HG02970 (cell line): ENCODE measurements at regions not wholly inside any gene's neighbourhood (a gene's known extent, or its start where the extent isn't known, plus 50 kb on each side); places are given as distances from the start of the nearest gene placed in this dataset.
A peak's percentile ranks its signal among the peaks of the same experiment; 100 is the strongest.

Source experiments
- ATAC-seq: cut with Tn5 transposase; IDR thresholded peaks from one replicate; pipeline ENCODE4 v1.9.1; 2021; ENCODE audit warnings: mild to moderate bottlenecking, moderate library complexity, moderate number of reproducible peaks; ENCODE audit not compliant: unreplicated experiment, low FRiP score

- ATAC-seq, result no peak
Observed at GRCh38 chr3:176807938-176808337, 389.3 kb downstream of the TBL1XR1 start.

GRCh38 chr3:176799675-176800074 lies 397.6 kb downstream of the TBL1XR1 start:
- ATAC-seq, result no peak

- ATAC-seq, result no peak
Observed at GRCh38 chr3:176798680-176799079, 398.6 kb downstream of the TBL1XR1 start.

GRCh38 chr3:176796371-176796770 lies 400.9 kb downstream of the TBL1XR1 start:
- no peak for ATAC-seq

GRCh38 chr3:176795891-176796290 lies 401.4 kb downstream of the TBL1XR1 start:
- no peak for ATAC-seq

- ATAC-seq, result no peak
Observed at GRCh38 chr3:176794406-176794805, 402.9 kb downstream of the TBL1XR1 start.

- ATAC-seq, result no peak
Observed at GRCh38 chr3:176789947-176790346, 407.3 kb downstream of the TBL1XR1 start.

GRCh38 chr3:176789281-176789705 lies 408.0 kb downstream of the TBL1XR1 start:
- ATAC-seq, result no peak

- no peak for ATAC-seq
Observed at GRCh38 chr3:176787506-176787905, 409.8 kb downstream of the TBL1XR1 start.

- no peak for ATAC-seq
Observed at GRCh38 chr3:176785171-176785570, 412.1 kb downstream of the TBL1XR1 start.

- ATAC-seq, result no peak
Observed at GRCh38 chr3:176780766-176781165, 416.5 kb downstream of the TBL1XR1 start.

- no peak for ATAC-seq
Observed at GRCh38 chr3:176776622-176777175, 420.6 kb downstream of the TBL1XR1 start.

- no peak for ATAC-seq
Observed at GRCh38 chr3:176769547-176770190, 427.6 kb downstream of the TBL1XR1 start.

GRCh38 chr3:176767385-176767784 lies 429.9 kb downstream of the TBL1XR1 start:
- peak; percentile 63 for ATAC-seq

GRCh38 chr3:176766862-176767261 lies 430.4 kb downstream of the TBL1XR1 start:
- no peak for ATAC-seq

GRCh38 chr3:176765382-176765900 lies 431.8 kb downstream of the TBL1XR1 start:
- ATAC-seq, result no peak

GRCh38 chr3:176759815-176760506 lies 437.3 kb downstream of the TBL1XR1 start:
- ATAC-seq, result no peak

GRCh38 chr3:176757429-176757828 lies 439.9 kb downstream of the TBL1XR1 start:
- ATAC-seq, result no peak

GRCh38 chr3:176755977-176756376 lies 441.3 kb downstream of the TBL1XR1 start:
- peak; percentile 34 for ATAC-seq

GRCh38 chr3:176755552-176755951 lies 441.7 kb downstream of the TBL1XR1 start:
- peak; percentile 45 for ATAC-seq

- ATAC-seq, result no peak
Observed at GRCh38 chr3:176741664-176742047, 455.6 kb downstream of the TBL1XR1 start.
